ENCODE measurements at regions not wholly inside any gene's neighbourhood (a gene's known extent, or its start where the extent isn't known, plus 50 kb on each side); places are given as distances from the start of the nearest gene placed in this dataset.
"Not testable (repeated sequence)": the region's sequence is repeated elsewhere in the genome, so short reads cannot be mapped to it uniquely, and the experiment has no call there.

DNA sequence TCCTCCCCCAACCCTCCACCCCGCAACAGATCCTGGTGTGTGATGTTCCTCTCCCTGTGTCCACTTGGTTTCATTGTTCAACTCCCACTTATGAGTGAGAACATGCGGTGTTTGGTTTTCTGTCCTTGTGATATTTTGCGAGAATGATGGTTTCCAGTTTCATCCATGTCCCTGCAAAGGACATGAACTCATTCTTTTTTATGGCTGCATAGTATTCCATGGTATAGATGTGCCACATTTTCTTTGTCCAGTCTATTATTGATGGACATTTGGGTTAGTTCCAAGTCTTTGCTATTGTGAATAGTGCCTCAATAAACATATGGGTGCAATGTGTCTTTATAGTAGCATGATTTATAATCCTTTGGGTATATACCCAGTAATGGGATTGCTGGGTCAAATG, 63.7 kb upstream of the KIAA0040 start:
- TF ChIP-seq, protein P1, sequence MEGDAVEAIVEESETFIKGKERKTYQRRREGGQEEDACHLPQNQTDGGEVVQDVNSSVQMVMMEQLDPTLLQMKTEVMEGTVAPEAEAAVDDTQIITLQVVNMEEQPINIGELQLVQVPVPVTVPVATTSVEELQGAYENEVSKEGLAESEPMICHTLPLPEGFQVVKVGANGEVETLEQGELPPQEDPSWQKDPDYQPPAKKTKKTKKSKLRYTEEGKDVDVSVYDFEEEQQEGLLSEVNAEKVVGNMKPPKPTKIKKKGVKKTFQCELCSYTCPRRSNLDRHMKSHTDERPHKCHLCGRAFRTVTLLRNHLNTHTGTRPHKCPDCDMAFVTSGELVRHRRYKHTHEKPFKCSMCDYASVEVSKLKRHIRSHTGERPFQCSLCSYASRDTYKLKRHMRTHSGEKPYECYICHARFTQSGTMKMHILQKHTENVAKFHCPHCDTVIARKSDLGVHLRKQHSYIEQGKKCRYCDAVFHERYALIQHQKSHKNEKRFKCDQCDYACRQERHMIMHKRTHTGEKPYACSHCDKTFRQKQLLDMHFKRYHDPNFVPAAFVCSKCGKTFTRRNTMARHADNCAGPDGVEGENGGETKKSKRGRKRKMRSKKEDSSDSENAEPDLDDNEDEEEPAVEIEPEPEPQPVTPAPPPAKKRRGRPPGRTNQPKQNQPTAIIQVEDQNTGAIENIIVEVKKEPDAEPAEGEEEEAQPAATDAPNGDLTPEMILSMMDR (conservative IDR thresholded peaks at IDR 0.05 in 1 of 2, IDR thresholded peaks at IDR 0.05 in 1 of 2; ENCODE audit: extremely low read depth in 1 of 2, insufficient read depth in 1 of 2, low read depth in 1 of 2, low read length in 2 of 2): not testable (repeated sequence)
- TF ChIP-seq EZH2 (IDR thresholded peaks at IDR 0.05; ENCODE audit: borderline replicate concordance, low read length): not testable (repeated sequence)

Measured in mammary epithelial cell (primary cell).